SK-N-MC (cell line): ENCODE measurements at regions not wholly inside any gene's neighbourhood (a gene's known extent, or its start where the extent isn't known, plus 50 kb on each side); places are given as distances from the start of the nearest gene placed in this dataset.

Source experiments
- DNase-seq: peaks from one replicate; pipeline ENCODE4 v3.0.0-alpha.2; 2011; ENCODE audit warnings: low read depth, low spot score
- H3K27ac ChIP-seq: fragments of 200-600 bp; sonication (generic); 2 replicates; pipeline ENCODE4 v1.5.1; 2016; ENCODE audit warnings: mixed run types
- H3K36me3 ChIP-seq: fragments of 200-600 bp; sonication (generic); 2 replicates; pipeline ENCODE4 v1.6.1; 2017; ENCODE audit warnings: antibody characterized with exemption, low read length, mixed read lengths; ENCODE audit not compliant: insufficient read depth
- H3K4me3 ChIP-seq: fragments of 200-600 bp; sonication (generic); 2 replicates; pipeline ENCODE4 v1.5.1; 2016
- H3K9ac ChIP-seq: fragments of 200-600 bp; sonication (generic); 2 replicates; pipeline ENCODE4 v1.8.0; 2017; ENCODE audit warnings: mixed run types, mixed read lengths; ENCODE audit not compliant: insufficient read length
- H3K9me3 ChIP-seq: fragments of 200-600 bp; sonication (generic); 2 replicates; pipeline ENCODE4 v1.6.1; 2017; ENCODE audit warnings: low read depth, mild to moderate bottlenecking, antibody characterized with exemption, low read length, moderate library complexity, mixed read lengths
- EZH2 ChIP-seq: fragments of 200-600 bp; sonication (generic); IDR thresholded peaks from one replicate; pipeline ENCODE4 v1.6.1; 2017; ENCODE audit warnings: antibody characterized with exemption
- FOXP2 ChIP-seq: optimal IDR thresholded peaks from 2 replicates; pipeline ENCODE3; 2011; ENCODE audit warnings: mild to moderate bottlenecking, moderate library complexity; ENCODE audit not compliant: insufficient read depth; ENCODE audit errors: extremely low read length, control extremely low read depth
- POLR2AphosphoS5 ChIP-seq: IDR thresholded peaks from 2 replicates; pipeline ENCODE4 v1.6.1; 2012; ENCODE audit warnings: mild to moderate bottlenecking, low read depth, low read length, borderline replicate concordance

DNA sequence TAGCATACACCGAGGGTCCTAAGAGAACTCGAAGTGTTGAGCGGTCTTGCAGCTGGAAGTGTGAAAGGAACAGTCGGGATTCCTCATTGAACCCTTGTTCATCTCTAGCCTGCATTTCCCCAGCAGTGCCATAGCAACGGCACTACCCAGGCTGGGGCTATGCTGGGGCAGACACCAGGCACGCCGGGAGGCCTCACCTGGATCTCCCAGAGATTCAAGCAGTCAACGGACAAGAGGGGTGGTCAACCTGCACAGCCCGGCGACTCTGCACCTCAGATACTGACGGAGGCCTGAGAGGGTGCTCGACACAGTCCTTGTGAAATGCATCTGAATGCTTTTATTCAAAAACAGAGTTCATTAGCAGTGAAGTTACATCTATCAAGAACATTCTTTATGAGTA lies 604.2 kb downstream of the GALR1 start:
- no peak overlapping the region for H3K4me3 ChIP-seq
- TF ChIP-seq FOXP2, result no peak
- no peak for TF ChIP-seq EZH2
- TF ChIP-seq POLR2AphosphoS5, result no peak
- H3K9ac ChIP-seq, result no peak overlapping the region

GRCh38 chr18:77857678-77858655 lies 608.3 kb downstream of the GALR1 start:
- no peak for DNase-seq
- Histone ChIP-seq H3K9me3 (no peaks in the 10 kb centered on the region), H3K36me3 (no peaks in the 10 kb centered on the region), H3K27ac (no peak overlapping the region), H3K4me3 (no peak overlapping the region), H3K9ac (no peak overlapping the region)
- no peak for TF ChIP-seq EZH2
- TF ChIP-seq FOXP2, result no peak
- TF ChIP-seq POLR2AphosphoS5, result no peak

More for the DNA sequence above, 604.2 kb downstream of the GALR1 start:
- Histone ChIP-seq H3K9me3 (no peaks in the 10 kb centered on the region), H3K36me3 (no peaks in the 10 kb centered on the region), H3K27ac (no peak overlapping the region)
- no peak for DNase-seq

DNA sequence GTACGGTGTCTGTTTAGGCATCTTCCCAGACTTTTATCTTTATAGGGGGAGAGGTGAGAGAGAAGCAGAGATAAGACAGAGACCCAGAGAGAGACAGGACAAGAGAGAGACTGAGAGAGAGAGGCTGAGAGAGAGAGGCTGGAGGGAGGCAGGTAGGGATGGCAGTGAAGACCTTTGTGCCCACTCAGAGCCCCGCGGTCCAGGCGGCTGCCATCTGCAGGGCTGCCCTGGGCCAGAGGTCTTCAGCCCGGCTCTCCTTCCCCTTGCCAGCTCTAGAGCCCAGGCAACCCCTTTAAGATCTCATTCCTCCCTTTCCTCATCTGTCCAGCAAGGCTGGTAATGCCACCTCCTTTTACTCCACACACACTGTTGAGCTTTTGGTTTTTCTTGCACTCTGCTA lies 610.0 kb downstream of the GALR1 start:
- no peak overlapping the region for H3K4me3 ChIP-seq
- no peak for DNase-seq
- no peaks in the 10 kb centered on the region for H3K36me3 ChIP-seq
- no peaks in the 10 kb centered on the region for H3K9me3 ChIP-seq
- no peak overlapping the region for H3K9ac ChIP-seq
- H3K27ac ChIP-seq, result no peak overlapping the region
- TF ChIP-seq FOXP2 (no peak), POLR2AphosphoS5 (no peak), EZH2 (no peak)

DNA sequence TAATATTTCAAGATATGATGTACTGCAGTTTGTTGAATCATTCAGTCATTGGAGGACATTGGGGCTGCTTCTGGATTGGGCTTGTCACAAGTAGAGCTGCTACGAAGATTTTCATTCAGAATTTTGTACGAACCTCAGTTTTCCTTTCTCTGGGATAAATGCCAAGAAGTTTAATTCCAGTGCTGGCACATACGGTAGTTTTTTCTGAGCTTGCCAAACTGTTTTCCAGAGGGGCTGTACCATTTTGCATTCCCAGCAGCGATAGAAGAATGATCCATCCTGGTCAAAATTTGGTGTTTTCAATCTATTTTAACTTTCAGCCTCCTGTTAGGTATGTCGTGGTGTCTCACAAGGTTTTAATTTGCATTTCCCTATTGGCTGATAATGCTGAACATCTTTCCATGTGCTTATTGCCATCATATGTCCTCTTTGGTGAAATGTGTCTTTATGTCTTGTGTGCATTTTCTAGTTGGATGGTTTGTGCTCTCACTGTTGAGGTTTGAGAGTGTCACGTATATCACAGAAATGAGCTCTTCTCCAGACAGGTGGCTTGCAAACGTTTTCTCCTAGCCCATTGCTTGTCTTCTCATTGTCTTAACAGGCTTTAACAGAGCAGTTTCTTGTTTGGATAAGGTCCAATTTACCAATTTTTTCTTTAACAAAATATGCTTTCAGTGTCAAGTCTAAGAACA lies 612.6 kb downstream of the GALR1 start:
- Histone ChIP-seq H3K4me3 (no peak overlapping the region), H3K9ac (no peak overlapping the region), H3K9me3 (no peaks in the 10 kb centered on the region), H3K36me3 (no peaks in the 10 kb centered on the region), H3K27ac (no peak overlapping the region)
- TF ChIP-seq FOXP2, result no peak
- TF ChIP-seq EZH2, result no peak
- TF ChIP-seq POLR2AphosphoS5, result no peak
- no peak for DNase-seq

GRCh38 chr18:77865853-77866252 lies 616.2 kb downstream of the GALR1 start:
- Histone ChIP-seq H3K4me3 (no peak overlapping the region), H3K9me3 (no peaks in the 10 kb centered on the region), H3K27ac (no peak overlapping the region), H3K9ac (no peak overlapping the region), H3K36me3 (no peaks in the 10 kb centered on the region)
- TF ChIP-seq POLR2AphosphoS5, result no peak
- no peak for TF ChIP-seq FOXP2
- TF ChIP-seq EZH2, result no peak
- DNase-seq, result no peak

- Histone ChIP-seq H3K36me3 (no peaks in the 10 kb centered on the region), H3K4me3 (no peak overlapping the region), H3K27ac (no peak overlapping the region), H3K9ac (no peak overlapping the region), H3K9me3 (no peaks in the 10 kb centered on the region)
- TF ChIP-seq POLR2AphosphoS5, result no peak
- no peak for TF ChIP-seq FOXP2
- TF ChIP-seq EZH2, result no peak
- DNase-seq, result no peak
These were observed 616.7 kb downstream of the GALR1 start for GRCh38 chr18:77866351-77866750.

DNA sequence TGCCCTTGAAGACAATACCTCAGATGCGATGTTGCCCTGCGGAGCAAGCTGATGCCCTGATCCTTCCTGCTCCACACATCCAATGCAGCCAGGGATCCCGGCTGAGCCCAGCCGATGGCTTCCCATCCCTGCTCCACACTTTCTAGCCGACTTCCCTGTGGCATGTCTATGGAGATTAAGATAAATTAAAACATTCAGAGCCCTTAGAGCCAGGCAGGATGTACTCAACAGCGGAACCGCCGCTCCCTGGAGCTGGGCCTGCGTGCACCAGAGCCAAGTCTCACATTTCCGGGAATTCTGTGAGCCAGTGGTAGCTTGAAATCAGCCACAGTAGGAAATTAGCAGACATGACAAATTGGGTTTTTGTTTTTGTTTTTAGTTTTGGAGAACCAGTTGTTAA lies 620.6 kb downstream of the GALR1 start:
- Histone ChIP-seq H3K36me3 (no peaks in the 10 kb centered on the region), H3K9me3 (no peaks in the 10 kb centered on the region), H3K4me3 (no peak overlapping the region), H3K9ac (no peak overlapping the region), H3K27ac (no peak overlapping the region)
- TF ChIP-seq POLR2AphosphoS5, result no peak
- TF ChIP-seq FOXP2, result no peak
- no peak for DNase-seq

DNA sequence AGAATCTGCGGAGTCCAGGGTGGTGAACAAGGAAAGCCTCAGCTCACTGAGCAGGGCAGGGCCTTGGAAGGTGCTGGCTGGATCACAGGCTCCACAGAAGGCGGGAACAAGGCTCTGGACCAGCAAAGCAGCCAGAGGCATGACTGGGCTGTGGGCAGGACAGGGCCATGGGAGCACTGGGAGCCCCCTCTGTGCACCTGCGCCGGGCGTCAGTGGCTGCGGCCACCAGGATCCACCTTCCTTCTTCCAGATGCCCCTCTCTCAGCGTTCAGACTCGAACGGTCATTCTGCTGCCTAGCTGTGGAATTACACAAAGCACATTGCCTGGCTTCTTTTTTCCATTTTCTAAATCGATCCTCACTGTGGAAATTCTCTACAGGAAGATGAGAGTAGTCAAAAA lies 621.2 kb downstream of the GALR1 start:
- Histone ChIP-seq H3K9me3 (no peaks in the 10 kb centered on the region), H3K36me3 (no peaks in the 10 kb centered on the region), H3K27ac (no peak overlapping the region), H3K4me3 (no peak overlapping the region), H3K9ac (no peak overlapping the region)
- TF ChIP-seq EZH2 (no peak), FOXP2 (no peak), POLR2AphosphoS5 (no peak)
- DNase-seq, result no peak
